ELR (cell line): ENCODE measurements at regions not wholly inside any gene's neighbourhood (a gene's known extent, or its start where the extent isn't known, plus 50 kb on each side); places are given as distances from the start of the nearest gene placed in this dataset.
"Not testable (repeated sequence)": the region's sequence is repeated elsewhere in the genome, so short reads cannot be mapped to it uniquely, and the experiment has no call there.

Experiments used
- DNase-seq: peaks from one replicate; pipeline ENCODE4 v3.0.0-alpha.2; 2015; ENCODE audit warnings: low read depth

GRCh38 chr4:14371131-14371530 lies 631.1 kb upstream of the CPEB2 start:
- DNase-seq = no peak

DNA sequence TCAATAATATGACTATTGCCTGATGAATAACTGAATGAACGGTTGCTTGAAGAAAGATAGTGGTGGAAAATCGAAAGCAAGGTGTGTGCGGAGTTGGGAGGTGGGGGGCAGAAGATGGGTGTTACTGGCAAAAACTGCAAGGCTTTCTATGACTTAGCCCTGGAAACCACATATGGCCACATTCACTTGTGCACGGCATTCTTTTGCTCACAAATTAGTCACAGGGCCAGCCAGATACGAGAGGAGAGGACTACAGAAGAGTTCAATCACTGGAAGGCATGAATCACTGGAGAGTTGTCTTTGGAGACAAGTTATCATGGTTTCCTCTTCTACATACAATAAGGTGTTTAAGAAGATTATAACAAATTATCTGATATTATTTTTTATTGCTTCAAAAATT lies 626.5 kb upstream of the CPEB2 start:
- DNase-seq = peak; percentile 74

GRCh38 chr4:14379183-14379582 lies 623.1 kb upstream of the CPEB2 start:
- peak; percentile 49 for DNase-seq

GRCh38 chr4:14383652-14384051 lies 618.6 kb upstream of the CPEB2 start:
- DNase-seq = no peak

DNA sequence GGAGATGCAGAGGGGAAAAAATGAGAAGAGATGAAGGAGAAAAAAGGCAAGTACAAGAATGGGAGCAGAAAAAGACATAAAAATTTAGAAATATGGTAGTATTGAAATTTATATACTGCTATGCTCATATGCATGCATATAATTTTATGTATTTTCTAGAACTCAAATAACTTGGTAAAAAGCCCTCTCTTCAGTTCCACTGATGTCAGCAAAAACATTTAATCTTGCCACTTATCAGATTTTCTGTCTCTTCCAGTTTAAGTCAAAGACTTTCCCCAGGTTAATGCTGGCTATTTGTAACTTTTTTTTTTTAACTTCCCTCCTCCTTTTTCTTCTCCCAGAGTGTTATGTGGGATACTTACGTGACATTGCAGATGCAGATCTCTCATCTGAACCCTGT lies 617.5 kb upstream of the CPEB2 start:
- DNase-seq = no peak

- peak; percentile 5 for DNase-seq
Observed at GRCh38 chr4:14386196-14386595, 616.1 kb upstream of the CPEB2 start.

GRCh38 chr4:14387647-14388046 lies 614.6 kb upstream of the CPEB2 start:
- no peak for DNase-seq

DNA sequence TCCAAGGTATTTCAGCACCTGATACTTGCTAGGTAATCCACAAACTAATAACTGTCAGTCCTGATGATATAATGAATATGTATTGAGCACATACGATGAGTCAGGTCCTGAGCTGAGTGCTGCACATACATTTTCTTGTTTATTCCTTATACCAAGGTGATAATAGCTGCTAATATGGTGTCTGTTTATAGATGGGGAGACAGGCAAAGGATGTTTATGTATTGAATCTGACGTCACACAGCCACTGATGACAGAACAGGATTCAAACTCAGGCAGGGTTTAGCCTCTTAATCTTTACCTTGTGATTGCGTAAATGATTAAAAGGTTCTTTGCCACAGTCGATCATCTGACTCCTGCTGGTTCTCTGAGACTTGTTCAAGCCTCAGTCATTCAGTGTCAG lies 609.9 kb upstream of the CPEB2 start:
- no peak for DNase-seq

- DNase-seq = no peak
Observed at GRCh38 chr4:14396183-14396582, 606.1 kb upstream of the CPEB2 start.

DNA sequence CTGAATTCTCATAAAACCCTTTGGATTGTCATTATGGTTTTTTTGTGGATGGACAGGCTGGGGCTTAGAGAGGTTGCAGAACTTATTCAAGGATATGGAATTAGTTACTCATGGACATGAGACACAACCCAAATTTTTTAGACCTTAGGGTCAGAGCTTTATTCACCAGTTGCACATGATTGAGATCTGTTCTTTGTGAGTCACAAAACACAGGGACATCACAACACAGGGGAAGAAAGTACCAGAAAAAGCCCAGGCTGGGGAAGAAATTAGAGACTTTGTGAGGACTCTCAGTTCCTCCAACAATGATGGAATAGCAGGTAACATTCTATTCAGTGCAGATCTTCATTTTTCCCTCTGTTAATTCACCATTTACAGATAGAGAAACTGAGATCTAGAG lies 602.4 kb upstream of the CPEB2 start:
- no peak for DNase-seq

DNA sequence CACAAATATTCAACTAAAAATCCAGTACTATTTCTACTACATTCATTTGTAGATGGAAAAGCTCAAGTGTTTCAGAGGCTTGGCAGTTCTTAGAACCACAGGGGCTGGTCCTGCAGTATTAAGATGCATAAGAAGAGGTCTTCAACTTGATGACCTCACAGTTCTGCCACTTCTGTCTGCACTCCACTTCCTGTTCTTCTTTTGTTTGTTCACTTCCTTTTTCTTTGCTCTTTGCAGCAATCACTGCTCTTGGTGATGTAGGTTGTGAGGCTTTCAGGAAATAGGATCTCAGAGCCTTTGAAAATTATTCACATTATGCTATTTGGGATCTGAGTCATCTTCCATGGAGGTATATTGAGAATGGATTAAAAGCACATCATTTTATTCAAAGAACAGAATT lies 602.0 kb upstream of the CPEB2 start:
- no peak for DNase-seq

- DNase-seq = no peak
Observed at GRCh38 chr4:14403132-14403531, 599.1 kb upstream of the CPEB2 start.

DNA sequence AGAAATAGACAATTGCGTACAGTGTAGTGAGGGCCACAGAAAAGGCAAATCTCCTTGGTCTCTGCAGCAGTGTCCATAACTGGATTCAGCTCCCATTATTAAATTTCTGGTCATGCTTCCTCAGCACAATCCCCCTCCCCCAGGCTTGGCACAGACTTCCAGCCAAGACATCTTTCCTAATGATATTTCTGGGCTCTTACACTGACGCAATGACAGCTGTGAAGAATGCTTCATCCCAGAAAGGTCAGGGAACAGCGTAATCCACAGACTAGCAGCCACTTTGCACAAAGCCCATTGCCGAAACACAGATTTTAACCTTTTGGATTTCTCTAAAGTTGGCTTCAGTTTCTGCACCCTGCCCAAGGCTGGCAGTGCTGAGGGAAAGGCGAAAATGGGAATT lies 597.6 kb upstream of the CPEB2 start:
- no peak for DNase-seq

DNA sequence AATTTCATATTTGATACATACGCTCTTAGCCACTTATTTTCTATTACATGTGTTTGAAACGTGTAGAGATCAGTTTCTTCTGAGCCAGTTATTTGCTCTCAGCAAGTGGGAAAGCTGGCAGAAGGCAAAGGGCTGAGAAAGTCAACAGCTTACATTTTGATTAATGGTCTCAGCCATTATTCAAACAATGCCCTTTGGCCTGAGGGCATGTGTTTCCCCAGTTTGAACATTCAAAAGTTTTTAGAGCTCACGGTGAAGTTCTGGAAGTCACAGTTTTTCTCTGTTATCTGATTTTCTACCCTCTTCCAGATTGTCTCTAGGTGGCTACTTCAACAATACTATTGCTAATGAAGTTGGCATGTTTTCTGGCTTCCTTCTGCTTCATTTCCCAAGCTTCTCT lies 591.8 kb upstream of the CPEB2 start:
- no peak for DNase-seq

DNA sequence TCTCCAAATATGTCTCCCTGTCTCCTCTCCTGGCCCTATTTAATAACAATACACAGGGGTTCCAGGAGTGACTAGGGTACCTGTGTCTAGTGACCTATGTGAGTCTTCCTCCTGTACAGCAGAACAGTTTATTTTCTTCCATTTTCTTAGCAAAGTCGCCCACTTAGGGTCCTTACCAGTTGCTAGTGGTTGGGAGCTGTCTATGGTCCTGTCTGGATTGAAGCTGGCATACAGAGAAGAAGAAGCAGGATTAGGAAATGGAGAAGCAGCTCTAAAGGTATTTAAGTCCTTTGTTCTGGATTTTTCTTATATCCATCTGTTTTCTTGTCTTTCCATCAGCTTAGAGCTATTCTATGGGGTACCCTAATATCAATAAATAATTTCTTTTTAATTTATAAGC lies 587.1 kb upstream of the CPEB2 start:
- DNase-seq = peak; percentile 43

DNA sequence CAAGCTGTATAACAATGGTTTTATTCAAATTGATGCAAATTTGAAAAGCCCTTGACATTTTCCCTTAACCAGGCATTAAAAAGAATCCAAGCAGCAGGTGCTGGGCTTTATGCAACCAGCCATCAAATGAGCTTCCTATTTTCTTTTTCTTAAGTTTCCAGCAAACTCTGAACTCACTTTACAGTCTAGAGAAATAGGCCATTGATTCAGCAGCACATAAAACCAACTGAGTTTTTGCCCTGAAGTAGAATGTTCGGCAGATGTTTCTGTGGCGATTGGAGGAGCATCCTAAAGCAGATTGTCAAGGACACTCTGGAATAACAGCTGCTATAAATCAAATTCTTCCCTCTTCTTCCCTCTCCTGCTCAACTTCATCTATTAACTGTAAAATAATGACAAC lies 582.8 kb upstream of the CPEB2 start:
- DNase-seq = no peak

DNA sequence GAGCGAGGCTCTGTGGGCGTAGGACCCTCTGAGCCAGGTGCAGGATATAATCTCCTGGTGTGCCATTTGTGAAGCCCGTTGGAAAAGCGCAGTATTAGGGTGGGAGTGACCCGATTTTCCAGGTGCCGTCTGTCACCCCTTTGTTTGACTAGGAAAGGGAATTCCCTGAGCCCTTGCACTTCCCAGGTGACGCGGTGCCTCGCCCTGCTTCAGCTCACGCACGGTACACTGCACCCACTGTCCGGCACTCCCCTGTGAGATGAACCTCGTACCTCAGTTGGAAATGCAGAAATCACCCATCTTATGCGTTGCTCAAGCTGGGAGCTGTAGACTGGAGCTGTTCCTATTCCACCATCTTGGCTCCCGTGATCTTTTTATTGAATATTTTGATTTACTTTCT lies 576.0 kb upstream of the CPEB2 start:
- DNase-seq = not testable (repeated sequence)

- DNase-seq = peak; percentile 15
Observed at GRCh38 chr4:14428125-14428524, 574.2 kb upstream of the CPEB2 start.

DNA sequence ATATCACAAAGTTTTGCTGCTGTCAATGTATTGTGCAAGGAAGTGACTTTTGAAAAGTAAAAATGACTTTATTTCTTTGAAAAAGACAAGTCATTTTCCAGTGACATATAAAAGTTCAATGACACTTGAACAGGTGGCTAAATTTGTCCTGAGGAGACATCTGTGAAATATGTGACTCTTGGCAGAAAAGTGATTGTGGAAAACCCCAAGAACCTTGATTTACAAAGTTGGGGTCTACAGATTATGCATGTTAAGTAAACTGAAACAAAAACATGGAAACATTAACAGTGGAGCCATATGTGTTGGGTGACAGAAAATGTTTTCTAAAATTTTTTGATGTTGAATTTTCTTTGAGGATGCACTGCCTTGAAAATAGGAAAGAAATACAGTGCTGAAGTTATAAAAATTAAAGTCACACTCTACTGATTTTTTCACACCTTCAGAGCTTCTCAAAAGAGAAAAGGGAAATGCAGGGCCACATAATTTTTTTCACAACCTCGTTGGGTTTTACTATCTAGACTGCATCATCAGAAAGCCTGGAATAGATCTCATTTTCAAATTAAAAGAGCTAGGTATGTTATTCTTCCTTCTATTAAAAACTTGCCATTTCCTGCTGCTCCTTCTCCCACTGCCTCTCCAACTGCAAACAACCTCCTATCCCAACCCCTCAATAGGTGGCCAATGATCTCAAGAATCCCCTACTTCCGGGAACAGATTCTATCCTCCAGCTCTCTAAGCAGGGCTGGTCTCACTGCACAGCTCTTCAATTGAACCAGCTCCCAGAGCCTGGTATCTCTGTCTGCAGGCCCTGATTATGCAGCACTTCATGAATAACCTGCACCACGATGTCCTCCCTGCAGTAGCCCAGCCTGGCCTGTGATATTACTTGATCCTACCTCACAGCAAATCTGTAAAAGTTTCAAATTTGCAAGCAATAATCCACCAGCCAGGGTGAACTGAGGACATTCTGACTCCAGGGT lies 570.8 kb upstream of the CPEB2 start:
- DNase-seq = no peak

DNA sequence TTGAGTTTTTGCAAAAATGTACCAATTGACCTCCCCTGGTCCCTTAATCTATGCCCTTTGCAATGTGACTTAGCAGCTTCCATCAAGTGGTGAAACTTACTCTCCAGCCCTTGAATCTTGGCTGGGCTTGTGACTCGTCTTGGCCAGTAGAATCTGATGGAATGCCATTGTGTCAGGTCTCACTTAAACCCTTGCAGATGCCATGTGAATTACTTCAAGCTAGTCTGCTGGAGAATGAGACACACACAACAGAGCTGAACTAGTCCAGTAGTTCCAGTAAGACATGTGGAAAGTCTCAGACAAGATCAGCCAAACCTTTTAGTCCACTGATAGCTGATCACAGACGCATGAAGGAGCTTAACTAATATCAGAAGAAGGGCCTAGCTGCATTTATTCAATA lies 567.8 kb upstream of the CPEB2 start:
- DNase-seq = no peak

GRCh38 chr4:14434916-14435315 lies 567.4 kb upstream of the CPEB2 start:
- no peak for DNase-seq

- DNase-seq = no peak
Observed at GRCh38 chr4:14441561-14441960, 560.7 kb upstream of the CPEB2 start.

- peak; percentile 11 for DNase-seq
Observed at GRCh38 chr4:14445882-14446281, 556.4 kb upstream of the CPEB2 start.

GRCh38 chr4:14446311-14446710 lies 556.0 kb upstream of the CPEB2 start:
- peak; percentile 58 for DNase-seq
